A673 (cell line): ENCODE measurements at regions not wholly inside any gene's neighbourhood (a gene's known extent, or its start where the extent isn't known, plus 50 kb on each side); places are given as distances from the start of the nearest gene placed in this dataset.

Source experiments
- BruUV-seq: library from RNA; stranded (reverse); fragments of 400-500 nt; replicated peaks from 2 replicates; lab custom pipeline; 2021; lab: Mats Ljungman, UMichigan
- CTCF ChIA-PET: fragments of 300-600 bp; sonication (Branson Sonifier 250); formaldehyde crosslinking; loops from one replicate; lab custom pipeline; 2022; ENCODE audit warnings: antibody characterized with exemption; lab: Charles Lee
- POLR2A ChIA-PET: fragments of 300-600 bp; sonication (Branson Sonifier 250); formaldehyde crosslinking; loops from one replicate; lab custom pipeline; 2022; ENCODE audit warnings: antibody characterized with exemption; ENCODE audit not compliant: low non-redundant PET; lab: Charles Lee
- DNase-seq: peaks from one replicate; pipeline ENCODE4 v3.0.0-alpha.2; 2015; ENCODE audit warnings: low spot score
- H3K27ac ChIP-seq: fragments of 200-600 bp; sonication (generic); 2 replicates; pipeline ENCODE4 v1.5.1; 2016; ENCODE audit warnings: mixed run types, low read depth, mild to moderate bottlenecking, mixed read lengths, antibody characterized with exemption, low read length; ENCODE audit not compliant: poor library complexity, severe bottlenecking
- H3K27me3 ChIP-seq: fragments of 200-600 bp; sonication (generic); replicated peaks from 2 replicates; pipeline ENCODE4 v1.6.1; 2017; ENCODE audit warnings: mixed run types, low read depth, mild to moderate bottlenecking, mixed read lengths, antibody characterized with exemption, low read length; ENCODE audit not compliant: insufficient read depth, poor library complexity
- H3K36me3 ChIP-seq: fragments of 200-600 bp; sonication (generic); 2 replicates; pipeline ENCODE4 v1.6.1; 2016; ENCODE audit warnings: mixed run types, mild to moderate bottlenecking, mixed read lengths, antibody characterized with exemption, low read length; ENCODE audit not compliant: insufficient read depth, poor library complexity, severe bottlenecking
- H3K4me1 ChIP-seq: fragments of 200-600 bp; sonication (generic); 2 replicates; pipeline ENCODE4 v1.6.1; 2017; ENCODE audit warnings: mixed run types, mild to moderate bottlenecking, mixed read lengths, antibody characterized with exemption, low read length; ENCODE audit not compliant: insufficient read depth, poor library complexity, severe bottlenecking
- H3K4me3 ChIP-seq: fragments of 200-600 bp; sonication (generic); 2 replicates; pipeline ENCODE4 v1.5.1; 2016; ENCODE audit warnings: low read depth, mixed run types, mild to moderate bottlenecking, mixed read lengths, low read length; ENCODE audit not compliant: poor library complexity, severe bottlenecking
- H3K9me3 ChIP-seq: fragments of 200-600 bp; sonication (generic); 2 replicates; pipeline ENCODE4 v1.6.1; 2016; ENCODE audit warnings: mixed run types, low read depth, mild to moderate bottlenecking, mixed read lengths, antibody characterized with exemption, low read length; ENCODE audit not compliant: poor library complexity, severe bottlenecking
- EZH2 ChIP-seq: fragments of 200-600 bp; sonication (generic); IDR thresholded peaks from 2 replicates; pipeline ENCODE4 v1.6.1; 2017; ENCODE audit warnings: borderline replicate concordance, low read depth, mild to moderate bottlenecking, mixed read lengths, antibody characterized with exemption, low read length; ENCODE audit not compliant: poor library complexity, severe bottlenecking
- intact Hi-C: fragments of 100-400 bp; cut with micrococcal nuclease; formaldehyde crosslinking; loops from one replicate; pipeline ENCODE4 v1.10.0; 2022; ENCODE audit not compliant: unreplicated experiment
- TF ChIP-seq, protein P1 (sequence below): fragments of 300-800, 200-600 bp; sonication (generic); conservative IDR thresholded peaks from 2 replicates; pipeline ENCODE4 v1.5.1; 2017; ENCODE audit warnings: low read depth, mild to moderate bottlenecking, antibody characterized with exemption, low read length, moderate library complexity, mixed read lengths

DNA sequence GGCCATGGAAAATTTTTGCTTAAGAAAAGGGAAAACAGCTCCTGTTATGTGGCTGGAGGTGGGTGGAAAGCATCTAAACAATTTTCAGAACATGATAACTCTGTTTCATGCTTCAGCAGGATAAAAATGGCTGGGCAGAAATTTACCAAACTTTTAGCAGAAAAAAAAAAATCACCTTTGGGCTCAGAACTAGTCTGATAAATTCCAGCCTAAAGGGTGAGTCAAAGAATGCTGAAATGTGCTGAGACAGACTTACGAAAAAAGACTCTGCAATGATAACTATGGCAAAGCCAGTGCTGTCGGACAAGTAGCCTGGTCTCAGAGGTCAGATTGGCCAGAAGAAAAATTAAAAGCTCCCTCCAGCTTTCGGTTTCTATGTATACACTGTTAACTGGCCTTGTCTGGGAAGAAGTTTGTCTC, 123.6 kb downstream of the LRATD1 start:
- ChIA-PET POLR2A (no interaction called here), CTCF (interaction anchor here (0.6 kb wide), 1 partner anchor 751 kb away, joined by 4 read pairs; no protein-coding TSS in a partner anchor)
- no peak overlapping the region for H3K27ac ChIP-seq
- no peaks in the 10 kb centered on the region for H3K36me3 ChIP-seq
- intact Hi-C loops = no loop called here
- no peak overlapping the region for H3K4me3 ChIP-seq
- no TSS peak for BruUV-seq
- peaks cover 14% of the 10 kb centered on the region for H3K27me3 ChIP-seq
- no peak for TF ChIP-seq EZH2
- TF ChIP-seq, protein P1, sequence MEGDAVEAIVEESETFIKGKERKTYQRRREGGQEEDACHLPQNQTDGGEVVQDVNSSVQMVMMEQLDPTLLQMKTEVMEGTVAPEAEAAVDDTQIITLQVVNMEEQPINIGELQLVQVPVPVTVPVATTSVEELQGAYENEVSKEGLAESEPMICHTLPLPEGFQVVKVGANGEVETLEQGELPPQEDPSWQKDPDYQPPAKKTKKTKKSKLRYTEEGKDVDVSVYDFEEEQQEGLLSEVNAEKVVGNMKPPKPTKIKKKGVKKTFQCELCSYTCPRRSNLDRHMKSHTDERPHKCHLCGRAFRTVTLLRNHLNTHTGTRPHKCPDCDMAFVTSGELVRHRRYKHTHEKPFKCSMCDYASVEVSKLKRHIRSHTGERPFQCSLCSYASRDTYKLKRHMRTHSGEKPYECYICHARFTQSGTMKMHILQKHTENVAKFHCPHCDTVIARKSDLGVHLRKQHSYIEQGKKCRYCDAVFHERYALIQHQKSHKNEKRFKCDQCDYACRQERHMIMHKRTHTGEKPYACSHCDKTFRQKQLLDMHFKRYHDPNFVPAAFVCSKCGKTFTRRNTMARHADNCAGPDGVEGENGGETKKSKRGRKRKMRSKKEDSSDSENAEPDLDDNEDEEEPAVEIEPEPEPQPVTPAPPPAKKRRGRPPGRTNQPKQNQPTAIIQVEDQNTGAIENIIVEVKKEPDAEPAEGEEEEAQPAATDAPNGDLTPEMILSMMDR = no peak
- no peaks in the 10 kb centered on the region for H3K9me3 ChIP-seq
- no peaks in the 10 kb centered on the region for H3K4me1 ChIP-seq
- DNase-seq = no peak

DNA sequence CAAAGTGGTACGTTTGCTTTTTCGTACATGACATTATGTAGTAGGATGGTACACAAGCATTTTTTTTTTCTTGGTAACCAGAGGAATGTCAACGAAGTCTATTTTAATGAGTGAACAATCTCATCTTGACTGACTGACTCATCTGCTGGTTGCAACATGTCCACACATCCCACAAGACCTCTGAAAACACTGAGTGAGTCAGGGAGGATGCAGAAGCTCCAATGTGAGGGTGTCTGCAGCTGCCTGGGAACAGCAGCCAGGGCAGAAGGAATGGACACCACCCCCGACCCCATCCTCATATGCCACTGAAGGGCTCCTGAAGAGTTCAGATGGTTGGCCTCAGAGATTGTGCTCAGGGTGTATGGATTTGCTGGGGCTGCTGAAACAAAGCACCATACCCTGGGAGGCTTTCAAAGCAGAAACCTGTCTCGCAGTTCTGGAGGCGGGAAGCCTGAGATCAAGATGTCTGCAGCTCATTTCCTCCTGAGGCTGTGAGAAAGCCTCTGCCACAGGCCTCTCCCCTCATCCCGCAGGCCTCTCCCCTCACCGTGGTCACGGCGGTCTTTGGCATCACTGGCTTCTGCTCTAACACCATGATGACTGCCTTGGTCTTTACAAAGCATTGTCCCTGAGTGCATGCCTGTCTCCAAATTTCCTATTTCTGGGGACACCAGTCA, 124.6 kb downstream of the LRATD1 start:
- intact Hi-C loops = no loop called here
- no peak overlapping the region for H3K4me3 ChIP-seq
- no peaks in the 10 kb centered on the region for H3K4me1 ChIP-seq
- BruUV-seq = no TSS peak
- CTCF ChIA-PET = no interaction called here
- POLR2A ChIA-PET = no interaction called here
- no peaks in the 10 kb centered on the region for H3K9me3 ChIP-seq
- H3K27ac ChIP-seq = no peak overlapping the region
- peaks cover 21% of the 10 kb centered on the region for H3K27me3 ChIP-seq
- no peak for DNase-seq
- TF ChIP-seq, protein P1 = no peak
- no peak for TF ChIP-seq EZH2
- no peaks in the 10 kb centered on the region for H3K36me3 ChIP-seq

DNA sequence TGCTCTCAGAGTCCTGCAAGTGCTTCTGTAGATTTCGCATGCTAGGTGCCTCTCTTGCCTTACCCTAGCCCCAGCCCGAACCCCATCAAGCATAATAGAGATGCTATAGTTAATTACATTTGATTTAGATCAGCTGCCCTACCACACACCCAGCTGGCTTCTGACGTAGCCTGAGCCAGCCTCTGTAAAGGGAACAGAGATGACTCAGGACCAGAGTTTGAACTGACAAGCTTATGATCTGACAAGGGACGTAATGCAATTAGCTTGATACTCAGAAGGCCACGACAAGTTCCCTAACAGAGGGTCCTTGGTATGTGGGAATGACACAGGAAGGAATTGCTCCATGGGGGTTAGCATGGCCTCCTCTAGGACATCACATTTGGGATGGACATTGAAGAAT, 126.6 kb downstream of the LRATD1 start:
- intact Hi-C loops = no loop called here
- DNase-seq = no peak
- Histone ChIP-seq H3K27me3 (peaks cover 27% of the 10 kb centered on the region), H3K4me3 (no peak overlapping the region), H3K9me3 (no peaks in the 10 kb centered on the region), H3K36me3 (no peaks in the 10 kb centered on the region), H3K27ac (no peak overlapping the region), H3K4me1 (no peaks in the 10 kb centered on the region)
- no peak for TF ChIP-seq EZH2
- TF ChIP-seq, protein P1 = no peak
- CTCF ChIA-PET = no interaction called here
- BruUV-seq = no TSS peak
- POLR2A ChIA-PET = no interaction called here
